Liver (tissue), 8 donors: ENCODE measurements at regions not wholly inside any gene's neighbourhood (a gene's known extent, or its start where the extent isn't known, plus 50 kb on each side); places are given as distances from the start of the nearest gene placed in this dataset.

Experiments
- DNase-seq: peaks from one replicate; pipeline ENCODE4 v3.0.0-alpha.2; 2017; ENCODE audit warnings: low spot score
- H3K27ac ChIP-seq, 2 donors: one replicate each; pipeline ENCODE4 v1.7.0; 2013; ENCODE audit warnings: inconsistent platforms in 2 of 2, low read length in 2 of 2, control low read depth in 1 of 2, low read depth in 1 of 2, mild to moderate bottlenecking in 1 of 2
- H3K27me3 ChIP-seq, 4 donors: one replicate each; pipeline versions ENCODE4 v1.6.1 to v1.7.0; 2013; ENCODE audit warnings: low read length in 3 of 4, inconsistent platforms in 1 of 4, mild to moderate bottlenecking in 1 of 4, moderate library complexity in 1 of 4; ENCODE audit not compliant: control insufficient read depth in 4 of 4, insufficient read depth in 4 of 4
- H3K36me3 ChIP-seq, 4 donors: one replicate each; pipeline versions ENCODE4 v1.6.1 to v1.7.0; 2013; ENCODE audit warnings: low read length in 3 of 4, mild to moderate bottlenecking in 3 of 4, low read depth in 1 of 4, moderate library complexity in 1 of 4; ENCODE audit not compliant: control insufficient read depth in 4 of 4, insufficient read depth in 3 of 4
- H3K4me1 ChIP-seq, 4 donors: one replicate each; pipeline versions ENCODE4 v1.6.1 to v1.7.0; 2013; ENCODE audit warnings: low read length in 3 of 4, mild to moderate bottlenecking in 3 of 4, moderate library complexity in 1 of 4; ENCODE audit not compliant: control insufficient read depth in 4 of 4, insufficient read depth in 4 of 4
- H3K4me3 ChIP-seq, 3 donors: one replicate each; pipeline versions ENCODE4 v1.6.1 to v1.7.0; 2013; ENCODE audit warnings: low read length in 3 of 3, control low read depth in 1 of 3, low read depth in 1 of 3, mild to moderate bottlenecking in 1 of 3
- H3K9ac ChIP-seq, 2 donors: one replicate each; pipeline ENCODE4 v1.7.0; 2013; ENCODE audit warnings: low read length in 2 of 2, mild to moderate bottlenecking in 2 of 2, moderate library complexity in 2 of 2, control low read depth in 1 of 2, low read depth in 1 of 2
- H3K9me3 ChIP-seq, 4 donors: one replicate each; pipeline versions ENCODE4 v1.6.1 to v1.7.0; 2013; ENCODE audit warnings: low read length in 3 of 4; ENCODE audit not compliant: control insufficient read depth in 4 of 4
- ATF3 ChIP-seq: IDR thresholded peaks from 2 replicates; pipeline ENCODE4 v1.6.1; 2016; ENCODE audit warnings: antibody characterized with exemption
- CTCF ChIP-seq: fragments of 150-350 bp; IDR thresholded peaks from 2 replicates; pipeline ENCODE4 v1.5.1; 2017; ENCODE audit warnings: improper control_type of control experiment, low read depth, low read length; ENCODE audit not compliant: missing input control
- EGR1 ChIP-seq, 2 donors: IDR thresholded peaks; 2 replicates each; pipeline ENCODE4 v1.6.1; 2016 to 2018; ENCODE audit warnings: antibody characterized with exemption in 2 of 2, low read depth in 2 of 2
- FOXA1 ChIP-seq: IDR thresholded peaks from 2 replicates; pipeline ENCODE4 v1.6.1; 2016; ENCODE audit warnings: antibody characterized with exemption
- FOXA2 ChIP-seq: IDR thresholded peaks from 2 replicates; pipeline ENCODE4 v1.6.1; 2016; ENCODE audit warnings: antibody characterized with exemption
- GABPA ChIP-seq, 2 donors: IDR thresholded peaks in 1 of 2; conservative IDR thresholded peaks in 1 of 2; 2 replicates each; pipeline ENCODE4 v1.6.1; 2016; ENCODE audit warnings: antibody characterized with exemption in 2 of 2, mild to moderate bottlenecking in 1 of 2, moderate library complexity in 1 of 2
- HNF4A ChIP-seq, 2 donors: conservative IDR thresholded peaks; 2 replicates each; pipeline ENCODE4 v1.6.1; 2016; ENCODE audit warnings: antibody characterized with exemption in 2 of 2, mild to moderate bottlenecking in 2 of 2
- HNF4G ChIP-seq: IDR thresholded peaks from 2 replicates; pipeline ENCODE4 v1.6.1; 2016; ENCODE audit warnings: antibody characterized with exemption
- JUND ChIP-seq, 2 donors: IDR thresholded peaks; 2 replicates each; pipeline ENCODE4 v1.6.1; 2016; ENCODE audit warnings: antibody characterized with exemption in 2 of 2
- MAX ChIP-seq: IDR thresholded peaks from 2 replicates; pipeline ENCODE4 v1.6.1; 2016; ENCODE audit warnings: antibody characterized with exemption
- NR2F2 ChIP-seq: IDR thresholded peaks from 2 replicates; pipeline ENCODE4 v1.6.1; 2016; ENCODE audit warnings: antibody characterized with exemption
- RAD21 ChIP-seq, 2 donors: IDR thresholded peaks; 2 replicates each; pipeline ENCODE4 v1.6.1; 2016; ENCODE audit warnings: antibody characterized with exemption in 2 of 2, mild to moderate bottlenecking in 2 of 2
- REST ChIP-seq: IDR thresholded peaks from 2 replicates; pipeline ENCODE4 v1.6.1; 2016; ENCODE audit warnings: antibody characterized with exemption, mild to moderate bottlenecking
- RXRA ChIP-seq, 2 donors: IDR thresholded peaks; 2 replicates each; pipeline ENCODE4 v1.6.1; 2017 to 2018; ENCODE audit warnings: antibody characterized with exemption in 2 of 2, mild to moderate bottlenecking in 1 of 2
- SP1 ChIP-seq: IDR thresholded peaks from 2 replicates; pipeline ENCODE4 v1.6.1; 2018; ENCODE audit warnings: antibody characterized with exemption, mild to moderate bottlenecking
- TAF1 ChIP-seq: conservative IDR thresholded peaks from 2 replicates; pipeline ENCODE4 v1.6.1; 2016; ENCODE audit warnings: antibody characterized with exemption, mild to moderate bottlenecking
- YY1 ChIP-seq: IDR thresholded peaks from 2 replicates; pipeline ENCODE4 v1.6.1; 2016; ENCODE audit warnings: antibody characterized with exemption, mild to moderate bottlenecking
- ZBTB33 ChIP-seq: IDR thresholded peaks from 2 replicates; pipeline ENCODE4 v1.6.1; 2016; ENCODE audit warnings: antibody characterized with exemption
- WGBS: extraction: QIAGEN DNeasy Blood & Tissue Kit; methylation state at CpG from one replicate; pipeline ENCODE4 v1.1.7; 2013; 5-methylcytosine and 5-hydroxymethylcytosine counted together
- donor health status: healthy.
- donor health status: healthy.
- donor health status: healthy.
- donor health status: healthy.
- donor health status: healthy.

- Histone ChIP-seq H3K9me3 (no peaks in the 10 kb centered on the region), H3K4me3 (peak overlapping the region in 2 of 3 donors; percentile 23 to 40), H3K27ac (peak overlapping the region; percentile 57 to 63), H3K36me3 (no peaks in the 10 kb centered on the region), H3K4me1 (peaks cover 5 to 38% (median 36%) of the 10 kb centered on the region in 4 donors), H3K9ac (peak overlapping the region in 1 of 2 donors; percentile 38), H3K27me3 (no peaks in the 10 kb centered on the region)
- 35% methylated on average over 12 of the region's 12 CpGs for WGBS
- no peak for DNase-seq
- TF ChIP-seq MAX, result peak; percentile 28
- peak; percentile 77 to 91 for TF ChIP-seq RXRA (IDR thresholded peaks at IDR 0.05)
- TF ChIP-seq HNF4A (conservative IDR thresholded peaks at IDR 0.05), result peak; percentile 61 to 83
- no peak for TF ChIP-seq ATF3
- peak; percentile 41 for TF ChIP-seq YY1
- no peak for TF ChIP-seq CTCF
- no peak for TF ChIP-seq TAF1
- TF ChIP-seq FOXA2, result peak; percentile 75
- TF ChIP-seq NR2F2, result peak; percentile 35
- no peak for TF ChIP-seq EGR1 (IDR thresholded peaks at IDR 0.05; ENCODE audit: low read depth in 2 of 2)
- peak; percentile 65 for TF ChIP-seq SP1
- peak; percentile 37 for TF ChIP-seq REST
- TF ChIP-seq JUND (IDR thresholded peaks at IDR 0.05), result peak in 1 of 2 donors; percentile 60
- TF ChIP-seq HNF4G, result no peak
- TF ChIP-seq GABPA (IDR thresholded peaks at IDR 0.05 in 1 of 2, conservative IDR thresholded peaks at IDR 0.05 in 1 of 2), result no peak
- peak; percentile 74 for TF ChIP-seq ZBTB33
- TF ChIP-seq RAD21 (IDR thresholded peaks at IDR 0.05), result peak; percentile 36 to 38
- TF ChIP-seq FOXA1, result peak; percentile 71
These were observed 352.2 kb downstream of the TFEC start for GRCh38 chr7:115678086-115678982.
